ENCODE measurements at regions not wholly inside any gene's neighbourhood (a gene's known extent, or its start where the extent isn't known, plus 50 kb on each side); places are given as distances from the start of the nearest gene placed in this dataset.
A peak's percentile ranks its signal among the peaks of the same experiment; 100 is the strongest.
"Not testable (repeated sequence)": the region's sequence is repeated elsewhere in the genome, so short reads cannot be mapped to it uniquely, and the experiment has no call there.

- H3K9me3 ChIP-seq (ENCODE audit: control insufficient read depth, insufficient read depth, low read length), result no peaks in the 10 kb centered on the region
- H3K27me3 ChIP-seq (ENCODE audit: control insufficient read depth, insufficient read depth, low read length), result no peaks in the 10 kb centered on the region
- POLR2A ChIA-PET, result no interaction called here
- no peak overlapping the region for H3K4me3 ChIP-seq (ENCODE audit: low read depth, low read length)
- no peak overlapping the region for H3K27ac ChIP-seq (ENCODE audit: low read depth, low read length)
- CTCF ChIA-PET, result interaction anchor here (1.3 kb wide), 1 partner anchor 9 kb away, joined by 5 read pairs; no protein-coding TSS in a partner anchor
- TF ChIP-seq CTCF (IDR thresholded peaks at IDR 0.05; ENCODE audit: low read depth, low read length), result peak; percentile 37
- no peak for DNase-seq (ENCODE audit: low read depth, low spot score)
Measured at GRCh38 chrY:18997635-18998240, 224.2 kb upstream of the HSFY2 start.

- TF ChIP-seq CTCF (IDR thresholded peaks at IDR 0.05; ENCODE audit: low read depth, low read length), result no peak
- no peak overlapping the region for H3K27ac ChIP-seq (ENCODE audit: low read depth, low read length)
- DNase-seq (ENCODE audit: low read depth, low spot score), result no peak
- H3K27me3 ChIP-seq (ENCODE audit: control insufficient read depth, insufficient read depth, low read length), result no peaks in the 10 kb centered on the region
- CTCF ChIA-PET, result no interaction called here
- no peaks in the 10 kb centered on the region for H3K9me3 ChIP-seq (ENCODE audit: control insufficient read depth, insufficient read depth, low read length)
- POLR2A ChIA-PET, result no interaction called here
- no peak overlapping the region for H3K4me3 ChIP-seq (ENCODE audit: low read depth, low read length)
Measured at GRCh38 chrY:18993480-18993879, 219.9 kb upstream of the HSFY2 start.

GRCh38 chrY:18992684-18993083 is 219.1 kb upstream of the HSFY2 start:
- DNase-seq (ENCODE audit: low read depth, low spot score); H3K27me3 ChIP-seq (ENCODE audit: control insufficient read depth, insufficient read depth, low read length); H3K9me3 ChIP-seq (ENCODE audit: control insufficient read depth, insufficient read depth, low read length); CTCF ChIA-PET; H3K27ac ChIP-seq (ENCODE audit: low read depth, low read length); POLR2A ChIA-PET: not testable (repeated sequence)
- H3K4me3 ChIP-seq (ENCODE audit: low read depth, low read length), result peak overlapping the region; percentile 25; the same call in 1 of the 2 replicates

GRCh38 chrY:18989356-18989755 is 215.8 kb upstream of the HSFY2 start:
- CTCF ChIA-PET, result interaction anchor here (2.4 kb wide), 1 partner anchor 9 kb away, joined by 5 read pairs; no protein-coding TSS in a partner anchor
- no peak for TF ChIP-seq CTCF (IDR thresholded peaks at IDR 0.05; ENCODE audit: low read depth, low read length)
- Histone ChIP-seq H3K4me3 (ENCODE audit: low read depth, low read length) (no peak overlapping the region), H3K27ac (ENCODE audit: low read depth, low read length) (no peak overlapping the region), H3K27me3 (ENCODE audit: control insufficient read depth, insufficient read depth, low read length) (no peaks in the 10 kb centered on the region), H3K9me3 (ENCODE audit: control insufficient read depth, insufficient read depth, low read length) (no peaks in the 10 kb centered on the region)
- no peak for DNase-seq (ENCODE audit: low read depth, low spot score)
- POLR2A ChIA-PET, result no interaction called here

- TF ChIP-seq CTCF (IDR thresholded peaks at IDR 0.05; ENCODE audit: low read depth, low read length), result no peak
- DNase-seq (ENCODE audit: low read depth, low spot score), result no peak
- Histone ChIP-seq H3K4me3 (ENCODE audit: low read depth, low read length) (no peak overlapping the region), H3K27ac (ENCODE audit: low read depth, low read length) (no peak overlapping the region), H3K9me3 (ENCODE audit: control insufficient read depth, insufficient read depth, low read length) (no peaks in the 10 kb centered on the region), H3K27me3 (ENCODE audit: control insufficient read depth, insufficient read depth, low read length) (no peaks in the 10 kb centered on the region)
- POLR2A ChIA-PET, result no interaction called here
- CTCF ChIA-PET, result no interaction called here
Measured at GRCh38 chrY:18966001-18966400, 192.5 kb upstream of the HSFY2 start.

Measured in AG04450 (cell line).